ENCODE measurements at regions not wholly inside any gene's neighbourhood (a gene's known extent, or its start where the extent isn't known, plus 50 kb on each side); places are given as distances from the start of the nearest gene placed in this dataset.

GRCh38 chr7:17075601-17076255 is 193.9 kb upstream of the AGR3 start:
- no peak for TF ChIP-seq ZNF24 (IDR thresholded peaks at IDR 0.05)
- TF ChIP-seq CTCF (IDR thresholded peaks at IDR 0.05 in 2 of 3, conservative IDR thresholded peaks at IDR 0.05 in 1 of 3; ENCODE audit: control insufficient read depth in 2 of 3, extremely low read depth in 1 of 3, insufficient read depth in 1 of 3, low read depth in 3 of 3, low read length in 3 of 3) = no peak
- no peak for TF ChIP-seq RAD21 (IDR thresholded peaks at IDR 0.05; ENCODE audit: insufficient read depth, low read depth, low read length)
- TF ChIP-seq USF1 (IDR thresholded peaks at IDR 0.05; ENCODE audit: borderline replicate concordance, extremely low read length, insufficient read depth, low read depth, low read length) = no peak
- no peak for TF ChIP-seq TCF7 (IDR thresholded peaks at IDR 0.05; ENCODE audit: borderline replicate concordance)
- TF ChIP-seq JUNB (IDR thresholded peaks at IDR 0.05) = no peak
- no peak for TF ChIP-seq RELA (IDR thresholded peaks at IDR 0.05; ENCODE audit: borderline replicate concordance, partially characterized antibody)
- no peak for TF ChIP-seq ATF7 (IDR thresholded peaks at IDR 0.05; ENCODE audit: low read depth)
- TF ChIP-seq BCLAF1 (IDR thresholded peaks at IDR 0.05) = no peak
- TF ChIP-seq EZH2 (IDR thresholded peaks at IDR 0.05; ENCODE audit: borderline replicate concordance, control insufficient read depth, low read depth, low read length) = no peak
- TF ChIP-seq MEF2A (IDR thresholded peaks at IDR 0.05; ENCODE audit: insufficient read depth, low read depth, low read length) = no peak
